ENCODE measurements at regions not wholly inside any gene's neighbourhood (a gene's known extent, or its start where the extent isn't known, plus 50 kb on each side); places are given as distances from the start of the nearest gene placed in this dataset.

DNA sequence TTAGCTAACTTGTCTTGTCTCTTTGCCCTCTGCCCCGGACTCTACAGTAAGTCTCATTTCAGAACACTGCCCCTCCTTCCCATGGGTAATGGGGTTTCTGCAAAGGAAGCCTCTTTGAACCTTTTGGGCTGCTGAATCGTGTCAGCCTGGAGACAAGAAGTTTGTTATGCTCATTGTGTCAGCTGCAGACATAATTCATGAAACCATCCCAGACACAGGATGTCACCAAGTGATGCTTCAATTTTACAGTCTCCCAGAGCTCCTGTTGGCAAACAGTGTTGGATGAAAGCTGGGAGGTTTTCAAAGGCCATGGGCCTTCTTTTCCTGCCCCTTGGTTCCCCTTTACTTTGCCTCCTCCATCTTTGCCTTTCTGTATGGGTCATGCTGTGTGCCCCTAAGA, 223.1 kb upstream of the TAPT1 start:
- ChIA-PET CTCF (ENCODE audit: partially characterized antibody) (interaction anchor here (0.5 to 1.6 kb wide), 4 partner anchors 56 to 1016 kb away, joined by 3 to 4 read pairs (median 4); no protein-coding TSS in a partner anchor), POLR2A (ENCODE audit: partially characterized antibody) (no interaction called here)
- no peak for FAIRE-seq
- H3K4ac ChIP-seq (replicated peaks; ENCODE audit: insufficient read length, low read depth, low read length) = no peak overlapping the region
- no peak overlapping the region for H2AFZ ChIP-seq (ENCODE audit: low read length)
- no peak overlapping the region for H2BK12ac ChIP-seq (ENCODE audit: low read depth, low read length)
- H3K27me3 ChIP-seq (replicated peaks in 1 of 4; ENCODE audit: control insufficient read depth in 3 of 4, extremely low read depth in 1 of 4, insufficient read depth in 3 of 4, low read length in 3 of 4) = peaks cover 19 to 45% (median 26%) of the 10 kb centered on the region in 4 experiments
- H3K18ac ChIP-seq (ENCODE audit: extremely low read depth, low read length) = no peak overlapping the region
- 74% methylated on average over 2 of the region's 2 CpGs; no CpG with 5 or more reads in 1 of the 2 experiments for WGBS, 2 experiments (ENCODE audit: extremely low coverage in 1 of 2, insufficient coverage in 1 of 2, insufficient read length in 1 of 2, insufficient replicate concordance in 2 of 2, low coverage in 1 of 2, low lambda C conversion rate in 2 of 2, missing lambda C conversion rate in 1 of 2)
- no peaks in the 10 kb centered on the region for H3K9me3 ChIP-seq (ENCODE audit: insufficient read depth in 2 of 2, low read depth in 1 of 2, low read length in 1 of 2)
- H2BK5ac ChIP-seq (ENCODE audit: low read depth, low read length) = no peak overlapping the region
- H2BK120ac ChIP-seq (replicated peaks; ENCODE audit: low read depth, low read length) = no peak overlapping the region
- H3K4me1 ChIP-seq (replicated peaks in 1 of 4; ENCODE audit: control insufficient read depth in 3 of 4, insufficient read depth in 4 of 4, low read length in 3 of 4) = no peaks in the 10 kb centered on the region; a peak in 2 of 7 replicates
- H3K27ac ChIP-seq (ENCODE audit: low read depth, low read length) = no peak overlapping the region
- no peak overlapping the region for H4K8ac ChIP-seq (ENCODE audit: extremely low read depth, insufficient read depth, low read length)
- no peak overlapping the region for H3K9ac ChIP-seq (replicated peaks in 1 of 4; ENCODE audit: extremely low read depth in 1 of 4, low read depth in 3 of 4, low read length in 3 of 4)
- H3K79me2 ChIP-seq (ENCODE audit: control insufficient read depth in 1 of 2, insufficient read depth in 2 of 2, low read length in 2 of 2) = no peaks in the 10 kb centered on the region
- H3K79me1 ChIP-seq (ENCODE audit: low read depth, low read length) = no peaks in the 10 kb centered on the region
- no peaks in the 10 kb centered on the region; the same call in 1 of the 2 replicates for H3K23me2 ChIP-seq (ENCODE audit: low read depth, low read length)
- no peaks in the 10 kb centered on the region for H4K20me1 ChIP-seq (replicated peaks in 1 of 2; ENCODE audit: control insufficient read depth in 1 of 2, insufficient read depth in 2 of 2, low read length in 2 of 2)
- H3K14ac ChIP-seq (ENCODE audit: insufficient read length) = no peak overlapping the region
- no peak overlapping the region for H4K5ac ChIP-seq (ENCODE audit: insufficient read length, low read depth, low read length)
- no peaks in the 10 kb centered on the region for H3K36me3 ChIP-seq (ENCODE audit: control insufficient read depth in 2 of 4, insufficient read depth in 4 of 4, low read length in 3 of 4)
- H4K91ac ChIP-seq (replicated peaks; ENCODE audit: insufficient read length, low read length) = no peak overlapping the region
- no peak overlapping the region for H2BK20ac ChIP-seq (ENCODE audit: low read length)
- no peak for DNase-seq (ENCODE audit: low read depth in 1 of 2, low spot score in 2 of 2)
- no peak overlapping the region for H2BK15ac ChIP-seq (ENCODE audit: low read length)
- no peak overlapping the region for H3K23ac ChIP-seq (ENCODE audit: insufficient read length)
- H2AK5ac ChIP-seq (ENCODE audit: low read depth, low read length) = no peak overlapping the region
- H3K56ac ChIP-seq (replicated peaks; ENCODE audit: insufficient read length, low read depth, low read length) = no peak overlapping the region
- H3K4me2 ChIP-seq (ENCODE audit: insufficient read depth in 1 of 2, low read depth in 2 of 2, low read length in 2 of 2) = no peak overlapping the region
- H3K4me3 ChIP-seq (ENCODE audit: extremely low read depth in 1 of 4, insufficient read depth in 2 of 4, low read depth in 3 of 4, low read length in 4 of 4) = no peak overlapping the region
- no peak for TF ChIP-seq SUZ12 (IDR thresholded peaks at IDR 0.05; ENCODE audit: low read length)
- no peak for TF ChIP-seq GTF2F1 (IDR thresholded peaks at IDR 0.05; ENCODE audit: borderline replicate concordance, low read depth, low read length)
- TF ChIP-seq TAF7 (optimal IDR thresholded peaks at IDR 0.05; ENCODE audit: borderline replicate concordance, low read depth, low read length) = no peak
- no peak for TF ChIP-seq SAP30 (IDR thresholded peaks at IDR 0.05; ENCODE audit: insufficient read depth, insufficient replicate concordance, low read length)
- TF ChIP-seq CHD2 (IDR thresholded peaks at IDR 0.05; ENCODE audit: low read length) = no peak
- TF ChIP-seq BCL11A (IDR thresholded peaks at IDR 0.05; ENCODE audit: low read depth in 2 of 2, low read length in 2 of 2) = no peak
- TF ChIP-seq TEAD4 (IDR thresholded peaks at IDR 0.05; ENCODE audit: low read depth, low read length) = no peak
- no peak for TF ChIP-seq KDM1A (IDR thresholded peaks at IDR 0.05; ENCODE audit: borderline replicate concordance, low read length)
- no peak for TF ChIP-seq POLR2AphosphoS5 (IDR thresholded peaks at IDR 0.05; ENCODE audit: low read depth, low read length)
- no peak for TF ChIP-seq KDM5A (IDR thresholded peaks at IDR 0.05; ENCODE audit: low read length)
- no peak for TF ChIP-seq RNF2 (IDR thresholded peaks at IDR 0.05; ENCODE audit: borderline replicate concordance, low read depth, low read length, missing control alignments, poor library complexity, severe bottlenecking)
- TF ChIP-seq SIRT6 (IDR thresholded peaks at IDR 0.05; ENCODE audit: low read length) = no peak
- TF ChIP-seq PHF8 (conservative IDR thresholded peaks at IDR 0.05; ENCODE audit: low read depth, low read length) = no peak
- TF ChIP-seq, protein P1, sequence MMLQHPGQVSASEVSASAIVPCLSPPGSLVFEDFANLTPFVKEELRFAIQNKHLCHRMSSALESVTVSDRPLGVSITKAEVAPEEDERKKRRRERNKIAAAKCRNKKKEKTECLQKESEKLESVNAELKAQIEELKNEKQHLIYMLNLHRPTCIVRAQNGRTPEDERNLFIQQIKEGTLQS (IDR thresholded peaks at IDR 0.05; ENCODE audit: insufficient read depth, low read depth, low read length) = no peak
